ENCODE measurements at regions not wholly inside any gene's neighbourhood (a gene's known extent, or its start where the extent isn't known, plus 50 kb on each side); places are given as distances from the start of the nearest gene placed in this dataset.

DNA sequence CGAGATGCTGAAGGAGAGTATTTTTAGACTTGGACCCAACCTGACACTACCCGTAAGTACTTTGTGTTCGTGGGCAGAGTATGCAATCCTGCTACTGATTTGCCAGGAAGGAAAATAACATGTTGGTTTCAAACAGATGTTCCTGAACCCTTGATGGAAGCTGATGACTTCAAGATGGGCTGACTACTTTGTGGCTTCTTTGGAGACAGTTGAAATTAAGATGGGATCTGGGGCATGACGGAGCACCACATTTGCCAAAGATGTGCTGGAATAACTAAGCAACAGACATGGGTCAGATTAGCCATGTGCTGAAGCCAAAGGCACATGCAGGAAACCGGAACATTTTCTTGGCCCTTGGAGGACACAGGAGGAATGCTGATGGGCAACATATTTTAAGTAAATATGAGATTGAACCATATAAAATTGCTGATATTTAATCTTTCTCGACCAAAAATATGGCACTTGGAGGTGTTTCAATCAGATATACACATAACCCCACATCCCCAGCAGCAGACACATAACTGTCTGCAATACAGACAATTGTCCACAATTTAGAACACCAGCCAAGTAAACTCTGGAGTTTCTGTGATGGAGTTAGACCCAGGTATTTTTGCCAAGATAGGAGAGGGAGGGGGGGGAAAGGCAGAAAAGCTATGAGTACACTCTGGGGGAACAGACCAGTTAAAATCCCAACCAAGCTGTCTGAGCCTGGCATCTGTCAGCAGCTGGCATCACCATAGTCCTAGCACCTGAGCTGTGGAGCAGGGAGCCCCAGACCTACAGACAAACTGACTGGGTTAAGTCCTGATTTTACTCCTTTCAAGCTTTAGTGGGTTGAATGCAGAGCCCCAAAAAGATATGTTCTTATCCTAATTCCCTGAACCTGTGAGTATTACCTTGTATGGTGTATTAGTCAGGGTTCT is 329.4 kb upstream of the CDH5 start:
- TF ChIP-seq POLR2A (IDR thresholded peaks at IDR 0.05; ENCODE audit: low read depth, low read length) (no peak), POU2F2 (IDR thresholded peaks at IDR 0.05; ENCODE audit: low read depth, low read length) (no peak), POLR2AphosphoS5 (IDR thresholded peaks at IDR 0.05; ENCODE audit: low read depth, low read length) (no peak)
